ENCODE measurements at regions not wholly inside any gene's neighbourhood (a gene's known extent, or its start where the extent isn't known, plus 50 kb on each side); places are given as distances from the start of the nearest gene placed in this dataset.

DNA sequence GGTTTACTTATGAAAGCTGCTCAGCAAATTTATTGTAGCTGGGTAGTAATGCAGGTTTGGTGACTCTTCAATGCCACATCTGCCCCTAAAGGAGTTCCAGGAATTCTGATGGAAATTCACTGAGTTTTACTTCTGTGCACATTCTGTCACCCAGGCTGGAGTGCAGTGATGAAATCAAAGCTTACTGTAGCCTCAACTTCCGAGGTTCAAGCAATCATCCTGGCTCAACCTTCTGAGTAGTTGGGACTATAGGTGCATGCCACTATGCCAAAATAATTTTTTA lies 150.6 kb upstream of the RUNX1 start:
- Histone ChIP-seq H3K9me3 (no peaks in the 10 kb centered on the region), H3K4me1 (ENCODE audit: control insufficient read depth in 1 of 2, extremely low read depth in 1 of 2, insufficient read depth in 2 of 2, low read length in 2 of 2) (peaks cover 0 to under 1% of the 10 kb centered on the region in 2 experiments), H3K4me3 (ENCODE audit: control insufficient read depth in 1 of 2, extremely low read depth in 1 of 2, low read length in 1 of 2) (no peak overlapping the region), H3K36me3 (ENCODE audit: control insufficient read depth in 2 of 2, extremely low read depth in 1 of 2, insufficient read depth in 1 of 2, low read length in 1 of 2) (no peaks in the 10 kb centered on the region), H3K27me3 (replicated peaks in 1 of 2; ENCODE audit: control insufficient read depth in 2 of 2, extremely low read depth in 1 of 2, insufficient read depth in 2 of 2, low read length in 1 of 2) (no peaks in the 10 kb centered on the region), H3K27ac (ENCODE audit: low read length) (no peak overlapping the region)
- ChIA-PET POLR2A (no interaction called here), CTCF (interaction anchor here (0.6 kb wide), 2 partner anchors 114 to 290 kb away, joined by 3 to 7 read pairs; no protein-coding TSS in a partner anchor)
- 100% methylated on average over 1 of the region's 1 CpG for WGBS (ENCODE audit: insufficient coverage)
- H3K36me3 Mint-ChIP-seq: no peaks in the 10 kb centered on the region
- H3K27ac Mint-ChIP-seq: no peak overlapping the region
- H3K4me1 Mint-ChIP-seq: peaks cover 2 to 10% (median 3%) of the 10 kb centered on the region in 3 donors
- H3K4me3 Mint-ChIP-seq: no peak overlapping the region
- H3K9me3 Mint-ChIP-seq: peaks cover 0 to 10% (median 3%) of the 10 kb centered on the region in 3 donors
- ATAC-seq (replicated peaks in 1 of 4) (no peak), DNase-seq (no peak)
- H3K27me3 Mint-ChIP-seq: no peaks in the 10 kb centered on the region

DNA sequence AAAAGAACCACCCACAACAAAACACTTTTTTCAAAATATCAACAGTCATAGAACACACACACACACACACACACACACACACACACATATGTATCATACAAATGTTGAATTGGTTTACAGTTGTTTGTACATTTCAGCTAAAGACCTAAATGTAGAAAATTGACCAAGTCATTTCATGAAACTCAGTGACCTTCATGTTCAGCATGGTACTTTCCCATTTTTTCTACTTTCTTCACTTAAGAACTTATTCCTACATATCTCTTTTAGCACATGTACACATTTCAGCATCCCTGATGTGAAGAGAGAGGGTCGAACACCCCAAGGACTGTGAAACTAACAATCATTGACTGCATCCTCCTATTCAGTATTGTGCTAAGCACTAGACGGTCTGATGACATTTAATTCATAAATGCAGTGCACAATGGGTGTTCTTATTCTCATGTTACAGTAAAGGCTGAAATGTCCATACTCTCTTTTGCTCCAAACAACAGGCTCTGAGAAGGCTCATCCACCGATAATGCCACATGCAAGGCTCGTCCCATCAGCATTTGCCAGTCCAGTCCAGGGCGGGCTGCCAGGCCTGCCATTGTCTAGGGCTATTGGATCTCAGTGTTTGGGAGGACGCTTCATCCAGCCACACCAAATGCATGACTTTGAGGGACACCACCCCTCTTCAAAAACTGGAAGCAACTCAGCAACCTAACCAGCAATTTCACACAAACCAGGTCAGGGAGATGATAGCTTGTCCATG lies 150.1 kb upstream of the RUNX1 start:
- H3K27ac ChIP-seq (ENCODE audit: low read length): no peak overlapping the region
- Mint-ChIP-seq H3K9me3 (peaks cover 0 to 10% (median 3%) of the 10 kb centered on the region in 3 donors), H3K27me3 (no peaks in the 10 kb centered on the region), H3K4me1 (peaks cover 0 to 7% (median 0%) of the 10 kb centered on the region in 3 donors), H3K4me3 (no peak overlapping the region), H3K27ac (no peak overlapping the region), H3K36me3 (no peaks in the 10 kb centered on the region)
- ChIA-PET CTCF (interaction anchor here (0.6 kb wide), 2 partner anchors 113 to 289 kb away, joined by 3 to 7 read pairs; no protein-coding TSS in a partner anchor), POLR2A (interaction anchor here in 1 of 2 donors (0.6 kb wide), 1 partner anchor 156 kb away, joined by 4 read pairs; no protein-coding TSS in a partner anchor)
- H3K4me1 ChIP-seq (ENCODE audit: control insufficient read depth in 1 of 2, extremely low read depth in 1 of 2, insufficient read depth in 2 of 2, low read length in 2 of 2): no peaks in the 10 kb centered on the region
- no CpG with 5 or more reads among the region's 6 CpGs for WGBS (ENCODE audit: insufficient coverage)
- no peak for DNase-seq
- no peak for ATAC-seq (replicated peaks in 1 of 4)
- H3K4me3 ChIP-seq (ENCODE audit: control insufficient read depth in 1 of 2, extremely low read depth in 1 of 2, low read length in 1 of 2): no peak overlapping the region
- no peaks in the 10 kb centered on the region for H3K36me3 ChIP-seq (ENCODE audit: control insufficient read depth in 2 of 2, extremely low read depth in 1 of 2, insufficient read depth in 1 of 2, low read length in 1 of 2)
- H3K27me3 ChIP-seq (replicated peaks in 1 of 2; ENCODE audit: control insufficient read depth in 2 of 2, extremely low read depth in 1 of 2, insufficient read depth in 2 of 2, low read length in 1 of 2): no peaks in the 10 kb centered on the region
- no peaks in the 10 kb centered on the region for H3K9me3 ChIP-seq

DNA sequence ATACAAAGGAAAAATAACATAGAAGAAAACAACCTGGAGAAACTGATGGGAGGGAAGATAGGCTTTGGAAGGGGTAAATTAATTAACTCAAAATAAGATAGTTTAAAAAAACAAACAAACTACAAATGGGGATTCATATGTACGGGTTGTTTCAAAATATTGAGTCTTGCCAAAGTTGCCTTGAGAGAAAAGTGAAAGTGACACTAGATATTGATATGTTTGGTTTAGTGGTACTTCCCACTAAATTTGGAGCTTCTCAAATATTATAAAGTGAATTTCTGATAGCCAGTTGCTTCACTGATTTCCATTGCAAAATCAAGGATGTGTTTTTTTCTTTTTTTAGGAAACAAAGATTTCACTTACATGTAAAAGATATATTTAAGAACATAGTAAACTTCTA lies 149.5 kb upstream of the RUNX1 start:
- Histone ChIP-seq H3K9me3 (no peaks in the 10 kb centered on the region), H3K36me3 (ENCODE audit: control insufficient read depth in 2 of 2, extremely low read depth in 1 of 2, insufficient read depth in 1 of 2, low read length in 1 of 2) (no peaks in the 10 kb centered on the region), H3K4me1 (ENCODE audit: control insufficient read depth in 1 of 2, extremely low read depth in 1 of 2, insufficient read depth in 2 of 2, low read length in 2 of 2) (no peaks in the 10 kb centered on the region), H3K27me3 (replicated peaks in 1 of 2; ENCODE audit: control insufficient read depth in 2 of 2, extremely low read depth in 1 of 2, insufficient read depth in 2 of 2, low read length in 1 of 2) (no peaks in the 10 kb centered on the region), H3K4me3 (ENCODE audit: control insufficient read depth in 1 of 2, extremely low read depth in 1 of 2, low read length in 1 of 2) (no peak overlapping the region), H3K27ac (ENCODE audit: low read length) (no peak overlapping the region)
- H3K4me3 Mint-ChIP-seq: no peak overlapping the region
- CTCF ChIA-PET: no interaction called here
- H3K27ac Mint-ChIP-seq: no peak overlapping the region
- no peak for DNase-seq
- H3K9me3 Mint-ChIP-seq: peaks cover 0 to 10% (median 3%) of the 10 kb centered on the region in 3 donors
- peaks cover 0 to 7% (median 0%) of the 10 kb centered on the region in 3 donors for H3K4me1 Mint-ChIP-seq
- peaks cover 0 to 1% of the 10 kb centered on the region in 2 donors for H3K27me3 Mint-ChIP-seq
- no CpG with 5 or more reads among the region's 1 CpG for WGBS (ENCODE audit: insufficient coverage)
- ATAC-seq (replicated peaks in 1 of 4): no peak
- no peaks in the 10 kb centered on the region for H3K36me3 Mint-ChIP-seq
- POLR2A ChIA-PET: interaction anchor here in 1 of 2 donors (0.6 kb wide), 1 partner anchor 157 kb away, joined by 4 read pairs; no protein-coding TSS in a partner anchor

DNA sequence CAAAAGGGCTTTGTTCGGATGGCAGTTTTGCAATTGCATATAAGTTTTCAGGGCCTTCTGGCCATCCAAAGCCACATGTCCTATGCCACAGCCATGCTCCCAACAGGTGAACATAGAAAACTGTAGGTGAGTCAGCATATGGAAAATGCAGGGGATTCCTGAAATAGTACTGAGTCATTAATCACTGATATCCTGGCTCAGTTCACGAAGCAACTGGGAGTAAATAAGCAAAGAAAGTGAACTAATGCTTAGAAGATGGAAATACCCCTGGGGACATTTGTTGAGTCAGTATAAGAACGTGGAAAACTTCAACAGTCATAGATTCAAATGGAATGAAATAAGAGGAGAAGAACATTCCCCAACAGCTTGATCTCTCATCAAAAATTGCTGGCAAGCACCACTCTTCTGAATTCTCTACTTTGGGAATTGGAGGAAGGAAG lies 148.9 kb upstream of the RUNX1 start:
- CTCF ChIA-PET: interaction anchor here in 1 of 2 donors (0.6 kb wide), 1 partner anchor 151 kb away, joined by 4 read pairs; no protein-coding TSS in a partner anchor

DNA sequence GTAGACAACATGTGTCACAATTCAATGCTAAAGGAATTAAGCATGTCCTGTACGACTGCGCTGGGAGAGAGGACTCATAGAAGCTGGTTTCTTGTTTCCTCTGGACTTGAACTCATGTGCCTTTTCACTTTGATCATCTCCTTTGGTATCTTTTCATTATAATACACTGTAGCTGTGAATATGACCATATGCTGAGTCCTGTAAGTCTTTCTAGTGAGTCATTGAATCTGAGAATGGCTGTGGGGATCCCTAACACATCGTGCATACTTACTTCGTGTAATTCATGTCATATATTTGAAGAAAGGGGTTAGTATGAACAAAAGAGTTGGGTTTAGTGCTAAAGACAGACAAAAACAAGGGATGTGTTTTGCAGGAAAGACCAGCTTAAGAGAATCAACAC lies 148.1 kb upstream of the RUNX1 start:
- no peaks in the 10 kb centered on the region for H3K27me3 ChIP-seq (replicated peaks in 1 of 2; ENCODE audit: control insufficient read depth in 2 of 2, extremely low read depth in 1 of 2, insufficient read depth in 2 of 2, low read length in 1 of 2)
- DNase-seq (no peak), ATAC-seq (replicated peaks in 1 of 4) (no peak)
- POLR2A ChIA-PET: no interaction called here
- CTCF ChIA-PET: no interaction called here
- no peak overlapping the region for H3K27ac ChIP-seq (ENCODE audit: low read length)
- H3K27ac Mint-ChIP-seq: no peak overlapping the region
- H3K4me1 Mint-ChIP-seq: peaks cover 0 to 7% (median 0%) of the 10 kb centered on the region in 3 donors
- no peaks in the 10 kb centered on the region for H3K9me3 ChIP-seq
- peaks cover 0 to 4% of the 10 kb centered on the region in 2 donors for H3K27me3 Mint-ChIP-seq
- H3K36me3 Mint-ChIP-seq: no peaks in the 10 kb centered on the region
- no peaks in the 10 kb centered on the region for H3K4me1 ChIP-seq (ENCODE audit: control insufficient read depth in 1 of 2, extremely low read depth in 1 of 2, insufficient read depth in 2 of 2, low read length in 2 of 2)
- WGBS (ENCODE audit: insufficient coverage): 100% methylated on average over 1 of the region's 4 CpGs
- no peak overlapping the region for H3K4me3 Mint-ChIP-seq
- H3K36me3 ChIP-seq (ENCODE audit: control insufficient read depth in 2 of 2, extremely low read depth in 1 of 2, insufficient read depth in 1 of 2, low read length in 1 of 2): no peaks in the 10 kb centered on the region
- no peak overlapping the region for H3K4me3 ChIP-seq (ENCODE audit: control insufficient read depth in 1 of 2, extremely low read depth in 1 of 2, low read length in 1 of 2)
- peaks cover 0 to 10% (median 3%) of the 10 kb centered on the region in 3 donors for H3K9me3 Mint-ChIP-seq

More for the DNA sequence above, 148.9 kb upstream of the RUNX1 start:
- DNase-seq (no peak), ATAC-seq (replicated peaks in 1 of 4) (no peak)
- Mint-ChIP-seq H3K27ac (no peak overlapping the region), H3K9me3 (peaks cover 0 to 10% (median 3%) of the 10 kb centered on the region in 3 donors), H3K36me3 (no peaks in the 10 kb centered on the region), H3K4me1 (peaks cover 0 to 7% (median 0%) of the 10 kb centered on the region in 3 donors), H3K27me3 (peaks cover 0 to 1% of the 10 kb centered on the region in 2 donors), H3K4me3 (no peak overlapping the region)
- Histone ChIP-seq H3K27me3 (replicated peaks in 1 of 2; ENCODE audit: control insufficient read depth in 2 of 2, extremely low read depth in 1 of 2, insufficient read depth in 2 of 2, low read length in 1 of 2) (no peaks in the 10 kb centered on the region), H3K4me3 (ENCODE audit: control insufficient read depth in 1 of 2, extremely low read depth in 1 of 2, low read length in 1 of 2) (no peak overlapping the region), H3K27ac (ENCODE audit: low read length) (no peak overlapping the region), H3K36me3 (ENCODE audit: control insufficient read depth in 2 of 2, extremely low read depth in 1 of 2, insufficient read depth in 1 of 2, low read length in 1 of 2) (no peaks in the 10 kb centered on the region), H3K4me1 (ENCODE audit: control insufficient read depth in 1 of 2, extremely low read depth in 1 of 2, insufficient read depth in 2 of 2, low read length in 2 of 2) (no peaks in the 10 kb centered on the region), H3K9me3 (no peaks in the 10 kb centered on the region)
- POLR2A ChIA-PET: no interaction called here
- 20% methylated on average over 1 of the region's 3 CpGs for WGBS (ENCODE audit: insufficient coverage)

DNA sequence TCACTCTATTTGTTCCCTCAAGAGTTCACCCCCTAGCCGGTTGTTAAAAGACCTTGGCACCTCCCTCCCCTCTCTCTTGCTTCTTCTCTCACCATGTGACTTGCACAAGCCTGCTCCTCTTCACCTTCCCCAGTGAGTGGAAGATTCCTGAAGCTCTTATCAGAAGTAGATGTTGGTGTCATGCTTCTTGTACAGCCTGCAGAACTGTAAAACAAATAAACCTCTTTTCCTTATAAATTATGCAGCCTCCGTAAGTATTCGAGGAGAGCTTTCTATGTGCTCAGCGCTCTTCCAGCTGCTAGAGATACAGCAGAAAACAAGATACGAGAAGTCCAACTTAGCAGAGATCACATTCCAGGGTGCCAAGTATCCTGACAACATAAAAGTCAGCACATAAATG lies 147.0 kb upstream of the RUNX1 start:
- Mint-ChIP-seq H3K36me3 (no peaks in the 10 kb centered on the region), H3K4me1 (peaks cover 0 to 7% (median 0%) of the 10 kb centered on the region in 3 donors), H3K27me3 (peaks cover 0 to 4% of the 10 kb centered on the region in 2 donors), H3K9me3 (peaks cover 0 to 10% (median 3%) of the 10 kb centered on the region in 3 donors), H3K4me3 (no peak overlapping the region), H3K27ac (no peak overlapping the region)
- Histone ChIP-seq H3K27ac (ENCODE audit: low read length) (no peak overlapping the region), H3K27me3 (replicated peaks in 1 of 2; ENCODE audit: control insufficient read depth in 2 of 2, extremely low read depth in 1 of 2, insufficient read depth in 2 of 2, low read length in 1 of 2) (peaks cover 0 to 1% of the 10 kb centered on the region in 2 experiments), H3K36me3 (ENCODE audit: control insufficient read depth in 2 of 2, extremely low read depth in 1 of 2, insufficient read depth in 1 of 2, low read length in 1 of 2) (no peaks in the 10 kb centered on the region), H3K4me3 (ENCODE audit: control insufficient read depth in 1 of 2, extremely low read depth in 1 of 2, low read length in 1 of 2) (no peak overlapping the region), H3K4me1 (ENCODE audit: control insufficient read depth in 1 of 2, extremely low read depth in 1 of 2, insufficient read depth in 2 of 2, low read length in 2 of 2) (no peaks in the 10 kb centered on the region), H3K9me3 (no peaks in the 10 kb centered on the region)
- 93% methylated on average over 4 of the region's 5 CpGs for WGBS (ENCODE audit: insufficient coverage)
- DNase-seq: no peak
- CTCF ChIA-PET: no interaction called here
- no peak for ATAC-seq (replicated peaks in 1 of 4)
- POLR2A ChIA-PET: no interaction called here
